Right atrium auricular region (tissue), 2 donors: ENCODE measurements at regions not wholly inside any gene's neighbourhood (a gene's known extent, or its start where the extent isn't known, plus 50 kb on each side); places are given as distances from the start of the nearest gene placed in this dataset.

Source experiments
- DNase-seq: peaks from one replicate; pipeline ENCODE4 v3.0.0-alpha.2; 2019; ENCODE audit warnings: low spot score
- H3K27ac ChIP-seq, 2 donors: fragments of 200-600 bp; sonication (generic); 1 replicate in 1 of 2; 2 replicates in 1 of 2; pipeline ENCODE4 v1.5.1; 2016 to 2019
- H3K27me3 ChIP-seq, 2 donors: fragments of 200-600 bp; sonication (generic); one replicate each; pipeline versions ENCODE4 v1.5.1 to v1.6.0; 2017 to 2019
- H3K36me3 ChIP-seq: fragments of 200-600 bp; sonication (generic); one replicate; pipeline ENCODE4 v1.5.1; 2016
- H3K4me1 ChIP-seq, 2 donors: fragments of 200-600 bp; sonication (generic); one replicate each; pipeline versions ENCODE4 v1.5.1 to v1.6.0; 2017 to 2019
- H3K4me3 ChIP-seq, 2 donors: fragments of 200-600 bp; sonication (generic); 1 replicate in 1 of 2; 2 replicates in 1 of 2; pipeline ENCODE4 v1.5.1; 2017 to 2019; ENCODE audit warnings: mild to moderate bottlenecking in 1 of 2, moderate library complexity in 1 of 2
- H3K9me3 ChIP-seq, 2 donors: fragments of 200-600 bp; sonication (generic); one replicate each; pipeline ENCODE4 v1.5.1; 2019
- TF ChIP-seq, protein P1 (sequence below), 2 donors: fragments of 200-600 bp; sonication (generic); IDR thresholded peaks; one replicate each; pipeline ENCODE4 v1.5.1; 2019; ENCODE audit warnings: antibody characterized with exemption in 2 of 2

DNA sequence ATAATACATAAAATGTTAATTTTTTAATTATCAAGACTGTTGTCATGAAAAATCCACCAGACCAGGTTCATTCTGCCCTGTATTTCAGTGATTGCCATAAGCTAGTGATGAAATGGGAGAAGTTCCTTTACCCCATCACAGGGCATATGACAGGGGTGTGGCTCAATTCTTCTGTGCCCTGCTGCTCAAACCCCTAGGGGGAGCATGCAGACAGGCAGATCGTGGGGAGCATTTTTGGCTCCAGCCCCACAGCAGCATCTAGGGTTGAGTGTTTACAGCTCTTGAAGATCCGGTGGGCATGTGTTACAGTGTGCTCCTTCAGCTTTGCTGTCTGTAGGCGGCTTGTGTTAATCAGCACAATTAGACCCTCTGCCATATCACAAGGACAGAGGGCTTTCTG lies 700.7 kb downstream of the PCDH18 start:
- H3K4me3 ChIP-seq, result no peak overlapping the region
- no peak overlapping the region for H3K27ac ChIP-seq
- no peaks in the 10 kb centered on the region for H3K36me3 ChIP-seq
- no peaks in the 10 kb centered on the region for H3K27me3 ChIP-seq
- H3K4me1 ChIP-seq, result no peaks in the 10 kb centered on the region
- TF ChIP-seq, protein P1, sequence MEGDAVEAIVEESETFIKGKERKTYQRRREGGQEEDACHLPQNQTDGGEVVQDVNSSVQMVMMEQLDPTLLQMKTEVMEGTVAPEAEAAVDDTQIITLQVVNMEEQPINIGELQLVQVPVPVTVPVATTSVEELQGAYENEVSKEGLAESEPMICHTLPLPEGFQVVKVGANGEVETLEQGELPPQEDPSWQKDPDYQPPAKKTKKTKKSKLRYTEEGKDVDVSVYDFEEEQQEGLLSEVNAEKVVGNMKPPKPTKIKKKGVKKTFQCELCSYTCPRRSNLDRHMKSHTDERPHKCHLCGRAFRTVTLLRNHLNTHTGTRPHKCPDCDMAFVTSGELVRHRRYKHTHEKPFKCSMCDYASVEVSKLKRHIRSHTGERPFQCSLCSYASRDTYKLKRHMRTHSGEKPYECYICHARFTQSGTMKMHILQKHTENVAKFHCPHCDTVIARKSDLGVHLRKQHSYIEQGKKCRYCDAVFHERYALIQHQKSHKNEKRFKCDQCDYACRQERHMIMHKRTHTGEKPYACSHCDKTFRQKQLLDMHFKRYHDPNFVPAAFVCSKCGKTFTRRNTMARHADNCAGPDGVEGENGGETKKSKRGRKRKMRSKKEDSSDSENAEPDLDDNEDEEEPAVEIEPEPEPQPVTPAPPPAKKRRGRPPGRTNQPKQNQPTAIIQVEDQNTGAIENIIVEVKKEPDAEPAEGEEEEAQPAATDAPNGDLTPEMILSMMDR (IDR thresholded peaks at IDR 0.05), result no peak
- no peaks in the 10 kb centered on the region for H3K9me3 ChIP-seq
- no peak for DNase-seq

DNA sequence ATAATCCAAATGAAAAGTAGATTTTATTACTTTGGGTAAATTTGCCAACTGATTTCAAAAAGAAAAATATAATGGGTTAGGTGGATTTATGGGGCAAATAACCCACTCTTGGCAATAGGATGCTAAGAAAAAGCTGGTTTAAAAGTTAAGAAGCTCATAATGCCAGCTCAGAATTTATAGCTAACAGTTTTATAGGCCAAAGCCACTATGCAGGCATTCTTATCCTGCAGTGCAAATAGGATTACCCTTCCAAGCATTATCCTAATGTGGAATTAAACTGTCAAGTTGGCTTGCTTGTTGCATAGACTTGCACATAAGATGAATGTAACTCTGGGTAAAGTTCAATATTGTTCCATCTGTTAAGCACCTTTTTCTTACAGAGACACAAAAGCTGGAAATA lies 703.0 kb downstream of the PCDH18 start:
- no peaks in the 10 kb centered on the region for H3K27me3 ChIP-seq
- H3K27ac ChIP-seq, result no peak overlapping the region
- no peak overlapping the region for H3K4me3 ChIP-seq
- H3K4me1 ChIP-seq, result no peaks in the 10 kb centered on the region
- H3K9me3 ChIP-seq, result no peaks in the 10 kb centered on the region
- no peak for DNase-seq
- TF ChIP-seq, protein P1 (IDR thresholded peaks at IDR 0.05), result no peak
- H3K36me3 ChIP-seq, result no peaks in the 10 kb centered on the region

DNA sequence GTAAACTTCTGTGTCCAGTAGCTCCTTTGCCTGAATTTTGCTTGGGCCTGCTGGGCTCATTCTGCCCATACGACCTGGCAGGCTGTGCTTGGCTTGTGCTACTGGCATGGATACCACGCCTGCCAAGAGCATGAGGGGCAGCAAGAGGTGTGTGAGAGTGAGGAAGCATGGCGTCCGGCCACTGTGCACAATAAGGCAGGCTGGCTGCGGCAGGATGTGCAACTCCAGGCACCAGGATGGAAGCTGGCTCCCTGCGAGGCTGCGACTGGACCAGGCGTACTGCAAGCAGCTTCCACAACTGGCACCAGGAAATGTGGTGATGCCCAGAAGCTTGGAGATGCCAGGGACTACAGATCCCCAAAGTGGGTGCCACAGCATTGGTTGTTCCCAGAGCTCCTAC lies 709.3 kb downstream of the PCDH18 start:
- H3K27me3 ChIP-seq, result no peaks in the 10 kb centered on the region
- no peaks in the 10 kb centered on the region for H3K36me3 ChIP-seq
- TF ChIP-seq, protein P1 (IDR thresholded peaks at IDR 0.05), result no peak
- no peaks in the 10 kb centered on the region for H3K4me1 ChIP-seq
- H3K9me3 ChIP-seq, result no peaks in the 10 kb centered on the region
- DNase-seq, result no peak
- no peak overlapping the region for H3K4me3 ChIP-seq
- H3K27ac ChIP-seq, result no peak overlapping the region

DNA sequence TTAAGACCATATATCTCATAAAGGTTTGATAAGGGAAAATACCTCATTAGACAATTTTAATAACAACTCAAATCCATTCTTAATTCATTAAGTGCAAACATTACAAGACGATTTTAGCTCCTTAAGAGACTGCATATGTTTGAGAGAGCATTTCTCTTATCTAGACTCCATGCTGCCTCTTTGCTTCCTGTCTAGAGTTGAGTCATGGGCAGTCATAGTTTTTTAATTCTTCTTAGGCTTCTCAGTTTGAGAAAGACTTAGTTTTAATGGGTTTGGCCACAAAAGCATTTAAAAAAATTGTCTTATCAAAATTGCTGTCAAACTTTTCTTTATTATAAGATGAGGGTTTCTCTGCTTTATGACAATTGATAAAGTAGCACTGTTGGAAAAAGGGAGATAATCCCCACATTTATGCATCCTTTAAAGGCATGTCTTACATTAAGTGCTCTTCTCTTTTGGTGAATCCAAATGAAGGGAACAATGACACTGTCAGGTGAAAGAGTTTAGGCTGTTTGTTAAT lies 713.4 kb downstream of the PCDH18 start:
- Histone ChIP-seq H3K27me3 (no peaks in the 10 kb centered on the region), H3K27ac (no peak overlapping the region), H3K9me3 (no peaks in the 10 kb centered on the region), H3K4me1 (no peaks in the 10 kb centered on the region), H3K36me3 (no peaks in the 10 kb centered on the region), H3K4me3 (no peak overlapping the region)
- TF ChIP-seq, protein P1 (IDR thresholded peaks at IDR 0.05), result no peak
- no peak for DNase-seq

DNA sequence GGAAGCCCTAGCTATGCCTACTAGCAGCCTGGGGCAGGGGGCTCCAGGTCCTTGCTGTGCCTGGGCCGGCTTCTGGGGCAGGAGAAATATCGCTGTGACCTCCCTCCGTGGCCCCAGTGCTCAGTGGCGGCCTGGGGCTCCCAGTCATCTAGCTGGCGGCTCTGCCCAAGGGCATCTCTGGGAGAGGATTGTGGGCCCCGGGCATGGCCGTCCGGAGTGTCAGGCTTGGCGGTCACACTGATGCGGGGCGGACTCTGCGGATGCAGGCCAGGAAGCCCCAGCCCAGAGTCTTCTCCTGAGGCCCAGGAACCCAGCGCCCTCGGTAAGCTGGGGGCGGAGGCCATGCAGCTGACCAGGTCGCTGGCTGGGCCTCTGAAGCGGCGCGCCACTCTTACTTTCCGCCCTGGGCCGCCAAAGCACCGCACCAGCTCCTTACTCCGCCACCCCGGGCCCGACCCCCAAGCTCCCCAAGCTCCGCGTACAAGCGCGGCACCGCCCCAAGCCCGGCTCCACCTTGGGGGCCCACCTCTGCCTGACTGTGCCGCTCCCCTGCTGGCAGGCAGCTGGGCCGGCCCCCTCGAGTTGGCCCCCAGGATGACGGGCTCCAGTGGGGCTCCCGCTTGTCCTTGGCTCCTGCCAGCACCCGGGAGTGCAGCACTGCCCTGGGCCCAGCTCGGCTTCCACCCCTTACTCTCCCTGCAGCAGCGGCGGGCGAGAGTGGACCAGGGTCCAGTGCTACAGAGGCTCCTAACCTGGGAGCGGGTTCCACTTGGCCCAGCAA lies 720.0 kb downstream of the PCDH18 start:
- no peaks in the 10 kb centered on the region for H3K9me3 ChIP-seq
- no peaks in the 10 kb centered on the region for H3K4me1 ChIP-seq
- no peak for DNase-seq
- H3K27me3 ChIP-seq, result no peaks in the 10 kb centered on the region
- no peak overlapping the region for H3K27ac ChIP-seq
- no peak overlapping the region for H3K4me3 ChIP-seq
- TF ChIP-seq, protein P1 (IDR thresholded peaks at IDR 0.05), result no peak
- H3K36me3 ChIP-seq, result no peaks in the 10 kb centered on the region
